H9 (cell line): ENCODE measurements at regions not wholly inside any gene's neighbourhood (a gene's known extent, or its start where the extent isn't known, plus 50 kb on each side); places are given as distances from the start of the nearest gene placed in this dataset.

Experiments used
- DNase-seq: peaks from one replicate; pipeline ENCODE4 v3.0.0-alpha.2; 2017
- H2AFZ ChIP-seq: one replicate; pipeline ENCODE4 v1.6.1; 2013; ENCODE audit warnings: mild to moderate bottlenecking, low read length, control low read depth, moderate library complexity
- H2AK5ac ChIP-seq: 2 replicates; pipeline ENCODE4 v1.6.1; 2013; ENCODE audit warnings: low read length, control low read depth, mixed read lengths; ENCODE audit not compliant: insufficient read length
- H2BK120ac ChIP-seq: one replicate; pipeline ENCODE4 v1.6.1; 2013; ENCODE audit warnings: low read depth, mild to moderate bottlenecking, low read length, control low read depth, inconsistent platforms; ENCODE audit not compliant: poor library complexity, severe bottlenecking
- H2BK12ac ChIP-seq: 2 replicates; pipeline ENCODE4 v1.6.1; 2013; ENCODE audit warnings: low read length, control low read depth, mixed read lengths, low read depth; ENCODE audit not compliant: insufficient read length
- H2BK15ac ChIP-seq: 2 replicates; pipeline ENCODE4 v1.6.1; 2013; ENCODE audit warnings: low read depth, low read length, control low read depth
- H2BK20ac ChIP-seq: one replicate; pipeline ENCODE4 v1.6.1; 2013; ENCODE audit warnings: low read depth, mild to moderate bottlenecking, low read length, control low read depth, inconsistent platforms; ENCODE audit not compliant: poor library complexity, severe bottlenecking
- H2BK5ac ChIP-seq: 2 replicates; pipeline ENCODE4 v1.6.1; 2013; ENCODE audit warnings: low read length, control low read depth, mixed read lengths; ENCODE audit not compliant: insufficient read length
- H3K14ac ChIP-seq: 2 replicates; pipeline ENCODE4 v1.6.1; 2013; ENCODE audit warnings: low read length, control low read depth; ENCODE audit not compliant: insufficient read depth
- H3K18ac ChIP-seq: 2 replicates; pipeline ENCODE4 v1.6.1; 2013; ENCODE audit warnings: low read depth, mild to moderate bottlenecking, mixed read lengths, low read length, control low read depth; ENCODE audit not compliant: insufficient read length
- H3K23ac ChIP-seq: 2 replicates; pipeline ENCODE4 v1.6.1; 2013; ENCODE audit warnings: low read length, control low read depth, mixed read lengths, low read depth; ENCODE audit not compliant: insufficient read length
- H3K23me2 ChIP-seq: 2 replicates; pipeline ENCODE4 v1.6.1; 2013; ENCODE audit warnings: low read depth, mild to moderate bottlenecking, mixed read lengths, low read length, control low read depth; ENCODE audit not compliant: insufficient read length, poor library complexity, severe bottlenecking
- H3K27ac ChIP-seq: 2 replicates; pipeline ENCODE4 v1.5.1; 2013; ENCODE audit warnings: low read length, control low read depth, mixed read lengths, low read depth; ENCODE audit not compliant: insufficient read length
- H3K27me3 ChIP-seq: 2 replicates; pipeline ENCODE4 v1.6.1; 2013; ENCODE audit warnings: low read length, control low read depth, inconsistent platforms; ENCODE audit not compliant: insufficient read depth
- H3K4ac ChIP-seq: 2 replicates; pipeline ENCODE4 v1.6.1; 2013; ENCODE audit warnings: low read depth, mild to moderate bottlenecking, control low read depth, inconsistent platforms, low read length, moderate library complexity
- H3K4me1 ChIP-seq: 2 replicates; pipeline ENCODE4 v1.6.1; 2013; ENCODE audit warnings: low read length, control low read depth, inconsistent platforms; ENCODE audit not compliant: insufficient read depth
- H3K4me2 ChIP-seq: 2 replicates; pipeline ENCODE4 v1.6.1; 2013; ENCODE audit warnings: low read length, control low read depth, mixed read lengths; ENCODE audit not compliant: insufficient read length, insufficient read depth
- H3K56ac ChIP-seq: 2 replicates; pipeline ENCODE4 v1.6.1; 2013; ENCODE audit warnings: low read depth, mild to moderate bottlenecking, mixed read lengths, low read length, control low read depth; ENCODE audit not compliant: insufficient read length
- H3K79me1 ChIP-seq: 2 replicates; pipeline ENCODE4 v1.6.1; 2013; ENCODE audit warnings: low read depth, mild to moderate bottlenecking, moderate library complexity, low read length, control low read depth, inconsistent platforms; ENCODE audit not compliant: insufficient read depth, poor library complexity, severe bottlenecking
- H3K79me2 ChIP-seq: 2 replicates; pipeline ENCODE4 v1.6.1; 2013; ENCODE audit warnings: low read length, control low read depth, inconsistent platforms; ENCODE audit not compliant: insufficient read depth
- H3K9ac ChIP-seq: 2 replicates; pipeline ENCODE4 v1.6.1; 2013; ENCODE audit warnings: low read length, control low read depth, mixed read lengths; ENCODE audit not compliant: insufficient read length; ENCODE audit errors: extremely low read depth
- H3K9me3 ChIP-seq: one replicate; pipeline ENCODE4 v1.6.1; 2013; ENCODE audit warnings: low read depth, low read length, inconsistent platforms; ENCODE audit not compliant: control insufficient read depth
- H3T11ph ChIP-seq: one replicate; pipeline ENCODE4 v1.6.1; 2013; ENCODE audit warnings: mild to moderate bottlenecking, low read length, control low read depth, inconsistent platforms
- H4K20me1 ChIP-seq: one replicate; pipeline ENCODE4 v1.6.1; 2013; ENCODE audit not compliant: control insufficient read depth, insufficient read length, insufficient read depth
- H4K5ac ChIP-seq: 2 replicates; pipeline ENCODE4 v1.6.1; 2013; ENCODE audit warnings: low read depth, mild to moderate bottlenecking, mixed read lengths, low read length, control low read depth; ENCODE audit not compliant: insufficient read length
- H4K8ac ChIP-seq: replicated peaks from 2 replicates; pipeline ENCODE4 v1.6.1; 2013; ENCODE audit warnings: low read length, control low read depth, mixed read lengths, low read depth; ENCODE audit not compliant: insufficient read length
- H4K91ac ChIP-seq: 2 replicates; pipeline ENCODE4 v1.6.1; 2013; ENCODE audit warnings: low read depth, mild to moderate bottlenecking, moderate library complexity, mixed read lengths, low read length, control low read depth; ENCODE audit not compliant: insufficient read length
- H3K27ac Mint-ChIP-seq, 3 experiments: 2 replicates in 2 of 3; 3 replicates in 1 of 3; pipeline ENCODE4 v1.8.0; 2020 to 2021; ENCODE audit warnings: mixed read lengths in 3 of 3, mild to moderate bottlenecking in 1 of 3, moderate library complexity in 1 of 3
- H3K27me3 Mint-ChIP-seq: 2 replicates; pipeline ENCODE4 v1.8.0; 2021; ENCODE audit warnings: low read depth, mild to moderate bottlenecking, moderate library complexity, mixed read lengths
- H3K36me3 Mint-ChIP-seq, 3 experiments: 2 replicates in 2 of 3; 3 replicates in 1 of 3; pipeline ENCODE4 v1.8.0; 2020 to 2021; ENCODE audit warnings: low read depth in 3 of 3, mixed read lengths in 3 of 3; ENCODE audit not compliant: insufficient read depth in 1 of 3
- H3K4me1 Mint-ChIP-seq, 2 experiments: 2 replicates each; pipeline ENCODE4 v1.8.0; 2020; ENCODE audit warnings: mixed read lengths in 2 of 2
- H3K4me3 Mint-ChIP-seq, 2 experiments: 2 replicates in 1 of 2; 3 replicates in 1 of 2; pipeline ENCODE4 v1.8.0; 2020 to 2021; ENCODE audit warnings: mild to moderate bottlenecking in 2 of 2, mixed read lengths in 2 of 2, moderate library complexity in 1 of 2
- H3K9me3 Mint-ChIP-seq, 2 experiments: 2 replicates in 1 of 2; 3 replicates in 1 of 2; pipeline ENCODE4 v1.8.0; 2020; ENCODE audit warnings: mild to moderate bottlenecking in 2 of 2, mixed read lengths in 2 of 2, moderate library complexity in 1 of 2
- CTCF ChIP-seq: fragments of 200-600 bp; sonication (generic); conservative IDR thresholded peaks from 3 replicates; pipeline ENCODE4 v1.8.0; 2021; ENCODE audit warnings: antibody characterized with exemption, mild to moderate bottlenecking
- WGBS: extraction: QIAGEN DNeasy Blood & Tissue Kit; methylation state at CpG from one replicate; pipeline ENCODE4 v1.1.7; 2013; ENCODE audit warnings: missing lambda C conversion rate, low lambda C conversion rate, mixed read lengths; ENCODE audit not compliant: insufficient read length; ENCODE audit errors: extremely low coverage; 5-methylcytosine and 5-hydroxymethylcytosine counted together

GRCh38 chr21:38660333-38661196 is 145.2 kb upstream of the ETS2 start:
- Histone ChIP-seq H2AFZ (no peak overlapping the region), H4K5ac (no peak overlapping the region), H4K8ac (no peak overlapping the region), H3K23ac (no peak overlapping the region), H3K27me3 (peaks cover 6% of the 10 kb centered on the region; the same call in 1 of the 2 replicates), H3T11ph (no peak overlapping the region), H3K4me1 (no peaks in the 10 kb centered on the region; the same call in 1 of the 2 replicates), H2AK5ac (no peak overlapping the region), H3K9me3 (no peaks in the 10 kb centered on the region), H3K79me1 (no peaks in the 10 kb centered on the region), H3K4ac (no peak overlapping the region), H3K4me2 (peak overlapping the region; percentile 33), H3K56ac (no peak overlapping the region), H2BK20ac (no peak overlapping the region), H4K20me1 (no peaks in the 10 kb centered on the region), H2BK12ac (no peak overlapping the region), H3K14ac (no peak overlapping the region), H2BK5ac (no peak overlapping the region), H2BK120ac (no peak overlapping the region), H3K79me2 (no peaks in the 10 kb centered on the region), H2BK15ac (no peak overlapping the region), H3K27ac (no peak overlapping the region), H4K91ac (no peak overlapping the region), H3K23me2 (peaks cover 17% of the 10 kb centered on the region), H3K9ac (no peak overlapping the region), H3K18ac (no peak overlapping the region)
- peak; percentile 48 for DNase-seq
- TF ChIP-seq CTCF = no peak
- H3K27ac Mint-ChIP-seq = peak overlapping the region in 1 of 3 experiments; percentile 87; a peak in 1 of 7 replicates
- no peaks in the 10 kb centered on the region for H3K9me3 Mint-ChIP-seq
- no peaks in the 10 kb centered on the region; a peak in 1 of 7 replicates for H3K36me3 Mint-ChIP-seq
- peaks cover 75% of the 10 kb centered on the region for H3K27me3 Mint-ChIP-seq
- H3K4me1 Mint-ChIP-seq = peaks cover 21 to 24% of the 10 kb centered on the region in 2 experiments
- peak overlapping the region; percentile 63 to 89 for H3K4me3 Mint-ChIP-seq
- WGBS = no CpG with 5 or more reads among the region's 113 CpGs
